ENCODE measurements at regions not wholly inside any gene's neighbourhood (a gene's known extent, or its start where the extent isn't known, plus 50 kb on each side); places are given as distances from the start of the nearest gene placed in this dataset.

DNA sequence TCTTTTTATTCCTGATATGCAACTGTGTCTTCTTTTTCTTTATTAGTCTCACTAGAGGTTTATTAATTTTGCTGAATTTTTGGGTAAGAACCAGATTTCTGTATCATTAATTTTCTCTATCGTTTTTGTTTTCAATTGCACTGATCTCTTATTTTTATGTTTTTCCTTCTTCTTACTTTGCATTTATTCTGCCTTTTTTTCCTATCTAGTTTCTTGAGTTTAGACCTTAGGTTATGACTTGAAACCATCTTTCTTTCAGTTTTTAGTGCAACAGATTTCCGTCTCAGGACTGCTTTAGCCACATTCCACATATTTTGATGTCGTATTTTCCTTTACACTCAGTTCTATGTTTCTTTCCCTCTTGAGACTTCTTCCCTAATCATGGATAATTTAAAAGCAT is 56.6 kb downstream of the IARS1 start:
- TF ChIP-seq, protein P1, sequence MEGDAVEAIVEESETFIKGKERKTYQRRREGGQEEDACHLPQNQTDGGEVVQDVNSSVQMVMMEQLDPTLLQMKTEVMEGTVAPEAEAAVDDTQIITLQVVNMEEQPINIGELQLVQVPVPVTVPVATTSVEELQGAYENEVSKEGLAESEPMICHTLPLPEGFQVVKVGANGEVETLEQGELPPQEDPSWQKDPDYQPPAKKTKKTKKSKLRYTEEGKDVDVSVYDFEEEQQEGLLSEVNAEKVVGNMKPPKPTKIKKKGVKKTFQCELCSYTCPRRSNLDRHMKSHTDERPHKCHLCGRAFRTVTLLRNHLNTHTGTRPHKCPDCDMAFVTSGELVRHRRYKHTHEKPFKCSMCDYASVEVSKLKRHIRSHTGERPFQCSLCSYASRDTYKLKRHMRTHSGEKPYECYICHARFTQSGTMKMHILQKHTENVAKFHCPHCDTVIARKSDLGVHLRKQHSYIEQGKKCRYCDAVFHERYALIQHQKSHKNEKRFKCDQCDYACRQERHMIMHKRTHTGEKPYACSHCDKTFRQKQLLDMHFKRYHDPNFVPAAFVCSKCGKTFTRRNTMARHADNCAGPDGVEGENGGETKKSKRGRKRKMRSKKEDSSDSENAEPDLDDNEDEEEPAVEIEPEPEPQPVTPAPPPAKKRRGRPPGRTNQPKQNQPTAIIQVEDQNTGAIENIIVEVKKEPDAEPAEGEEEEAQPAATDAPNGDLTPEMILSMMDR (conservative IDR thresholded peaks at IDR 0.05; ENCODE audit: low read length): no peak
- no peak for TF ChIP-seq EZH2phosphoT487 (IDR thresholded peaks at IDR 0.05; ENCODE audit: borderline replicate concordance, low read depth, low read length)

Data from OCI-LY7 (cell line).